ENCODE measurements at regions not wholly inside any gene's neighbourhood (a gene's known extent, or its start where the extent isn't known, plus 50 kb on each side); places are given as distances from the start of the nearest gene placed in this dataset.
"Not testable (repeated sequence)": the region's sequence is repeated elsewhere in the genome, so short reads cannot be mapped to it uniquely, and the experiment has no call there.

- Histone ChIP-seq H3K4me3 (no peak overlapping the region), H3K27ac (no peak overlapping the region), H3K4me1 (no peaks in the 10 kb centered on the region), H3K9me3 (no peaks in the 10 kb centered on the region), H3K27me3 (no peaks in the 10 kb centered on the region), H3K36me3 (no peaks in the 10 kb centered on the region)
- 25 to 56% methylated on average over 2 of the region's 2 CpGs for WGBS, 2 donors
- TF ChIP-seq EP300 (IDR thresholded peaks at IDR 0.05) (no peak), POLR2A (IDR thresholded peaks at IDR 0.05) (no peak)
- intact Hi-C loops (cut with DNase I) = no loop called here
- no peak for DNase-seq
Observed at GRCh38 chr2:31762085-31762484, 181.3 kb upstream of the SRD5A2 start.

- H3K27ac ChIP-seq; H3K27me3 ChIP-seq; H3K4me3 ChIP-seq; intact Hi-C loops (cut with DNase I); DNase-seq; H3K4me1 ChIP-seq; H3K9me3 ChIP-seq; H3K36me3 ChIP-seq: not testable (repeated sequence)
- 90 to 96% methylated on average over 2 of the region's 2 CpGs for WGBS, 2 donors
Observed at GRCh38 chr2:31757351-31757750, 176.6 kb upstream of the SRD5A2 start.

- H3K36me3 ChIP-seq; H3K4me3 ChIP-seq; H3K27ac ChIP-seq; DNase-seq; H3K27me3 ChIP-seq; H3K4me1 ChIP-seq; intact Hi-C loops (cut with DNase I): not testable (repeated sequence)
- WGBS, 2 donors = 92 to 94% methylated on average over 13 of the region's 13 CpGs
- H3K9me3 ChIP-seq = peaks cover 5 to 14% (median 7%) of the 10 kb centered on the region in 4 donors
Observed at GRCh38 chr2:31748746-31749145, 168.0 kb upstream of the SRD5A2 start.

- Histone ChIP-seq H3K4me1 (no peaks in the 10 kb centered on the region), H3K9me3 (peaks cover 5 to 14% (median 7%) of the 10 kb centered on the region in 4 donors), H3K27ac (no peak overlapping the region), H3K4me3 (no peak overlapping the region), H3K36me3 (no peaks in the 10 kb centered on the region), H3K27me3 (no peaks in the 10 kb centered on the region)
- intact Hi-C loops (cut with DNase I) = no loop called here
- WGBS, 2 donors = 20 to 69% methylated on average over 1 of the region's 1 CpG
- TF ChIP-seq EP300 (IDR thresholded peaks at IDR 0.05) = no peak
- no peak for TF ChIP-seq POLR2AphosphoS5 (IDR thresholded peaks at IDR 0.05)
- no peak for TF ChIP-seq POLR2A (IDR thresholded peaks at IDR 0.05)
- TF ChIP-seq CTCF (IDR thresholded peaks at IDR 0.05) = no peak
- DNase-seq = no peak
Observed at GRCh38 chr2:31748041-31748440, 167.3 kb upstream of the SRD5A2 start.

GRCh38 chr2:31739161-31739560 is 158.4 kb upstream of the SRD5A2 start:
- intact Hi-C loops (cut with DNase I) = no loop called here
- TF ChIP-seq POLR2AphosphoS5 (IDR thresholded peaks at IDR 0.05) = no peak
- TF ChIP-seq POLR2A (IDR thresholded peaks at IDR 0.05) = no peak
- TF ChIP-seq CTCF (IDR thresholded peaks at IDR 0.05) = no peak
- TF ChIP-seq EP300 (IDR thresholded peaks at IDR 0.05) = no peak
- Histone ChIP-seq H3K9me3 (peaks cover 0 to 3% (median 0%) of the 10 kb centered on the region in 4 donors), H3K4me3 (no peak overlapping the region), H3K4me1 (no peaks in the 10 kb centered on the region), H3K27ac (no peak overlapping the region), H3K27me3 (no peaks in the 10 kb centered on the region), H3K36me3 (no peaks in the 10 kb centered on the region)
- no peak for DNase-seq
- 86 to 91% methylated on average over 3 of the region's 3 CpGs for WGBS, 2 donors

GRCh38 chr2:31736695-31737454 is 156.1 kb upstream of the SRD5A2 start:
- no peak for DNase-seq
- H3K9me3 ChIP-seq = peaks cover 0 to 3% (median 0%) of the 10 kb centered on the region in 4 donors
- H3K27ac ChIP-seq = no peak overlapping the region
- no peaks in the 10 kb centered on the region for H3K36me3 ChIP-seq
- H3K4me3 ChIP-seq = no peak overlapping the region
- no peaks in the 10 kb centered on the region for H3K27me3 ChIP-seq
- WGBS, 2 donors = 55 to 73% methylated on average over 6 of the region's 6 CpGs
- intact Hi-C loops (cut with DNase I) = no loop called here
- no peaks in the 10 kb centered on the region for H3K4me1 ChIP-seq
- TF ChIP-seq POLR2A (IDR thresholded peaks at IDR 0.05) (no peak), POLR2AphosphoS5 (IDR thresholded peaks at IDR 0.05) (no peak), EP300 (IDR thresholded peaks at IDR 0.05) (no peak), CTCF (IDR thresholded peaks at IDR 0.05) (no peak)
